ENCODE measurements at regions not wholly inside any gene's neighbourhood (a gene's known extent, or its start where the extent isn't known, plus 50 kb on each side); places are given as distances from the start of the nearest gene placed in this dataset.

GRCh38 chr3:120506828-120507774 lies 56.3 kb upstream of the FSTL1 start (continued):
- TF ChIP-seq REST (IDR thresholded peaks at IDR 0.05; ENCODE audit: low read depth, low read length): no peak
- no peak for TF ChIP-seq ATF2 (IDR thresholded peaks at IDR 0.05; ENCODE audit: low read length)
- no peak for TF ChIP-seq KAT2A (conservative IDR thresholded peaks at IDR 0.05; ENCODE audit: control insufficient read depth, low read depth, low read length)
- TF ChIP-seq NFYB (IDR thresholded peaks at IDR 0.05; ENCODE audit: insufficient read depth, low read depth, low read length): no peak
- TF ChIP-seq MTA3 (IDR thresholded peaks at IDR 0.05; ENCODE audit: borderline replicate concordance, low read length): no peak
- TF ChIP-seq TBL1XR1 (IDR thresholded peaks at IDR 0.05; ENCODE audit: low read depth, low read length): no peak
